B cell (primary cell): ENCODE measurements at regions not wholly inside any gene's neighbourhood (a gene's known extent, or its start where the extent isn't known, plus 50 kb on each side); places are given as distances from the start of the nearest gene placed in this dataset.

Source experiments
- ATAC-seq: fragments of 200-7000 bp; cut with Tn5 transposase; one replicate; pipeline ENCODE4 v1.10.0; 2021; ENCODE audit warnings: low read depth, mild to moderate bottlenecking, moderate number of reproducible peaks, moderate library complexity
- CTCF ChIA-PET: fragments of 350-600 bp; sonication (Branson Sonifier 250); formaldehyde crosslinking; loops from one replicate; lab custom pipeline; 2021; ENCODE audit warnings: antibody characterized with exemption, inconsistent platforms; lab: Charles Lee
- POLR2A ChIA-PET: fragments of 350-600 bp; sonication (Branson Sonifier 250); formaldehyde crosslinking; loops from one replicate; lab custom pipeline; 2021; ENCODE audit warnings: antibody characterized with exemption; lab: Charles Lee
- DNase-seq: peaks from one replicate; pipeline ENCODE4 v3.0.0; 2013
- H2AFZ ChIP-seq: 2 replicates; pipeline ENCODE4 v1.6.1; 2012; ENCODE audit warnings: mild to moderate bottlenecking, low read depth, low read length; ENCODE audit not compliant: insufficient read depth, poor library complexity, severe bottlenecking
- H3K27ac ChIP-seq, 2 donors: 1 replicate in 1 of 2; 2 replicates in 1 of 2; pipeline ENCODE4 v1.5.1; 2012 to 2013; ENCODE audit warnings: low read length in 2 of 2, mild to moderate bottlenecking in 2 of 2, moderate library complexity in 1 of 2
- H3K27me3 ChIP-seq, 4 experiments: fragments of 200-600 bp in 1 of 4; sonication (generic) in 1 of 4; replicated peaks in 1 of 4; 1 replicate in 2 of 4; 2 replicates in 2 of 4; pipeline versions ENCODE4 v1.6.1 to v1.7.0; 2013 to 2016; ENCODE audit warnings: low read length in 3 of 4, mild to moderate bottlenecking in 2 of 4, mixed read lengths in 1 of 4, moderate library complexity in 1 of 4; ENCODE audit not compliant: insufficient read depth in 4 of 4, control insufficient read depth in 3 of 4; ENCODE audit errors: control extremely low read depth in 1 of 4
- H3K36me3 ChIP-seq, 2 experiments: replicated peaks in 1 of 2; 1 replicate in 1 of 2; 2 replicates in 1 of 2; pipeline versions ENCODE4 v1.6.1 to v1.7.1; 2013; ENCODE audit warnings: low read length in 1 of 2; ENCODE audit not compliant: insufficient read depth in 2 of 2, control insufficient read depth in 1 of 2; ENCODE audit errors: control extremely low read depth in 1 of 2, extremely low read depth in 1 of 2
- H3K4me1 ChIP-seq, 2 donors: fragments of 200-600 bp in 1 of 2; sonication (generic) in 1 of 2; 1 replicate in 1 of 2; 2 replicates in 1 of 2; pipeline versions ENCODE4 v1.5.1 to v1.6.1; 2013 to 2017; ENCODE audit warnings: low read length in 2 of 2; ENCODE audit not compliant: control insufficient read depth in 2 of 2, insufficient read depth in 2 of 2
- H3K4me2 ChIP-seq: replicated peaks from 2 replicates; pipeline ENCODE3; 2012; ENCODE audit warnings: mild to moderate bottlenecking, low read depth, low read length; ENCODE audit not compliant: poor library complexity, severe bottlenecking
- H3K4me3 ChIP-seq, 5 experiments: fragments of 200-600 bp in 1 of 5; sonication (generic) in 1 of 5; 1 replicate in 3 of 5; 2 replicates in 2 of 5; pipeline versions ENCODE4 v1.5.1 to v1.7.0; 2011 to 2016; ENCODE audit warnings: low read length in 4 of 5, mild to moderate bottlenecking in 4 of 5, low read depth in 2 of 5, control low read depth in 1 of 5, moderate library complexity in 1 of 5; ENCODE audit not compliant: insufficient read depth in 1 of 5; ENCODE audit errors: control extremely low read depth in 1 of 5, extremely low read depth in 1 of 5
- H3K79me2 ChIP-seq: fragments of 200-600 bp; sonication (generic); one replicate; pipeline ENCODE4 v1.6.0; 2016; ENCODE audit warnings: low read length; ENCODE audit not compliant: control insufficient read depth, insufficient read depth
- H3K9ac ChIP-seq: fragments of 200-600 bp; sonication (generic); 2 replicates; pipeline ENCODE4 v1.6.1; 2017; ENCODE audit warnings: mild to moderate bottlenecking, low read length, moderate library complexity
- H3K9me3 ChIP-seq, 3 donors: one replicate each; pipeline versions ENCODE4 v1.6.1 to v1.7.1; 2013; ENCODE audit warnings: low read length in 2 of 3; ENCODE audit not compliant: control insufficient read depth in 2 of 3, insufficient read depth in 1 of 3; ENCODE audit errors: control extremely low read depth in 1 of 3
- H4K20me1 ChIP-seq: 2 replicates; pipeline ENCODE4 v1.6.0; 2012; ENCODE audit warnings: mild to moderate bottlenecking, low read length; ENCODE audit not compliant: insufficient read depth, control insufficient read depth, poor library complexity, severe bottlenecking
- H3K27ac Mint-ChIP-seq: one replicate; pipeline ENCODE4 v1.8.0; 2021; ENCODE audit warnings: mixed read lengths
- H3K27me3 Mint-ChIP-seq: one replicate; pipeline ENCODE4 v1.8.0; 2021; ENCODE audit warnings: mixed read lengths
- H3K4me1 Mint-ChIP-seq: one replicate; pipeline ENCODE4 v1.8.0; 2021; ENCODE audit warnings: mixed read lengths
- H3K4me3 Mint-ChIP-seq: one replicate; pipeline ENCODE4 v1.8.0; 2021; ENCODE audit warnings: mixed read lengths
- H3K9me3 Mint-ChIP-seq: one replicate; pipeline ENCODE4 v1.8.0; 2022; ENCODE audit warnings: mixed read lengths; ENCODE audit not compliant: insufficient read depth
- EZH2 ChIP-seq: IDR thresholded peaks from 2 replicates; pipeline ENCODE4 v1.6.1; 2012; ENCODE audit warnings: borderline replicate concordance, low read depth, mild to moderate bottlenecking, moderate library complexity, low read length; ENCODE audit not compliant: insufficient read depth, poor library complexity, severe bottlenecking
- WGBS: methylation state at CpG from one replicate; pipeline ENCODE4 v1.1.5; 2013; ENCODE audit warnings: missing lambda C conversion rate; ENCODE audit not compliant: insufficient coverage; 5-methylcytosine and 5-hydroxymethylcytosine counted together
- intact Hi-C: fragments of 100-400 bp; cut with micrococcal nuclease; formaldehyde crosslinking; loops from one replicate; pipeline ENCODE4 v1.10.0; 2022
- TF ChIP-seq, protein P1 (sequence below): fragments of 200-600 bp; IDR thresholded peaks from one replicate; pipeline ENCODE4 v1.8.0; 2022; ENCODE audit warnings: antibody characterized with exemption, mild to moderate bottlenecking

DNA sequence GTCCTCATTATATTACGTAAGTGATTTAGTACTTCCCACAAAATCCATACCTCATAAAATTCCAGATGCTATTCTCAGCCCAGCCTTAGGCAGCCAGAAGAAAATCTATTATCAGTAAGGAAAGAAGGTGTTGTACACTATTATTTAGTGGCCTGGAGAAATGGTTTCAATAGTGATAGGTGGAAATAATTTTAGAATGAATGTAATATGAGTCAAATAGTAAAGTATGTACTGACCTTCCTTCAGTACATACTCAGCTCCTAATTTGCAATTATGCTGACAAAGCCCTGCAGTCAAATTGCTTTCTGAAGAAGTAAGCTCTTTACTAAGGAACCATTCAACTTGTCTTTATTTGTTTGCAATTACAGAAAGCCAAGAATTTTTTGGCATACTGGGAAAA lies 409.2 kb downstream of the HTR1A start:
- Histone ChIP-seq H3K4me3 (no peak overlapping the region), H3K27ac (no peak overlapping the region), H4K20me1 (no peaks in the 10 kb centered on the region), H3K9me3 (no peaks in the 10 kb centered on the region), H3K4me1 (no peaks in the 10 kb centered on the region), H3K27me3 (no peaks in the 10 kb centered on the region), H3K9ac (no peak overlapping the region), H3K79me2 (no peaks in the 10 kb centered on the region), H2AFZ (no peak overlapping the region), H3K4me2 (no peak overlapping the region), H3K36me3 (no peaks in the 10 kb centered on the region)
- ATAC-seq: no peak
- Mint-ChIP-seq H3K9me3 (no peaks in the 10 kb centered on the region), H3K27me3 (no peaks in the 10 kb centered on the region), H3K27ac (no peak overlapping the region), H3K4me3 (no peak overlapping the region), H3K4me1 (no peaks in the 10 kb centered on the region)
- no CpG with 5 or more reads among the region's 1 CpG for WGBS
- TF ChIP-seq EZH2: no peak
- TF ChIP-seq, protein P1, sequence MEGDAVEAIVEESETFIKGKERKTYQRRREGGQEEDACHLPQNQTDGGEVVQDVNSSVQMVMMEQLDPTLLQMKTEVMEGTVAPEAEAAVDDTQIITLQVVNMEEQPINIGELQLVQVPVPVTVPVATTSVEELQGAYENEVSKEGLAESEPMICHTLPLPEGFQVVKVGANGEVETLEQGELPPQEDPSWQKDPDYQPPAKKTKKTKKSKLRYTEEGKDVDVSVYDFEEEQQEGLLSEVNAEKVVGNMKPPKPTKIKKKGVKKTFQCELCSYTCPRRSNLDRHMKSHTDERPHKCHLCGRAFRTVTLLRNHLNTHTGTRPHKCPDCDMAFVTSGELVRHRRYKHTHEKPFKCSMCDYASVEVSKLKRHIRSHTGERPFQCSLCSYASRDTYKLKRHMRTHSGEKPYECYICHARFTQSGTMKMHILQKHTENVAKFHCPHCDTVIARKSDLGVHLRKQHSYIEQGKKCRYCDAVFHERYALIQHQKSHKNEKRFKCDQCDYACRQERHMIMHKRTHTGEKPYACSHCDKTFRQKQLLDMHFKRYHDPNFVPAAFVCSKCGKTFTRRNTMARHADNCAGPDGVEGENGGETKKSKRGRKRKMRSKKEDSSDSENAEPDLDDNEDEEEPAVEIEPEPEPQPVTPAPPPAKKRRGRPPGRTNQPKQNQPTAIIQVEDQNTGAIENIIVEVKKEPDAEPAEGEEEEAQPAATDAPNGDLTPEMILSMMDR: no peak
- ChIA-PET POLR2A (no interaction called here), CTCF (no interaction called here)
- DNase-seq: no peak
- intact Hi-C loops: no loop called here

DNA sequence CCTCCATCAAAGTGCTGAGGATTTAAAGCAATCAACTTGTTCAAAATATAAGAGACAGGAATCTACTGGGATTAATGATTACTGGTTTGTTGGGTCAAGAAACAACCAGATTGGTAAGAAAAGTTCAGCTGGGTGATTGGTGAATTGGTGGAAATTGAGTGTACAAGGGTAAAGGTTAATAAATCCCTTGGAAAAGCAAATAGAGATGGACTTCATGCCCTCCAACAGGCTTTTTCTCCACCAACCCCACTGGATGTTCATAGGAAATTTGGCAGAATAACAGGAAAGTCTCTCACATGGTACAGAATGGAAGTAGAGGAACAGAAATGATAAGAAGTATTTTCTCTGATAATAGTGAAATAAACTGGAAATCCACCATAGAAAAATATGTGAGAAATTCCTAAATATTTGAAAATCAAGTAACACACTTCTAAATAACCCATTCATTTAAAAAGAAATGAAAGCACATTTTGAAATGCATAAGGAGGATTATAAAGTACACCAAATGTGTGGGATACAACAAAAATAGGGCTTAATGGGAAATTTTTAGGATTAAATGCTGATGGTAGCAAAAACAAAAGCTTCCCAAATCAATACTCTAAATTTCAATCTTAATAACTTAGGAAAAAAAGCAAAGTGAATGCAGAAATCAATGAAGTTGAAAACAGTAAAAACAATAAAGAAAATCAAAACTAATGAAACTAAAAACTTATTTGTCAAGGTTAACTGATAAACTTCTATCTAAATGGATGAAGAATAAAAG lies 426.2 kb downstream of the HTR1A start:
- DNase-seq: no peak
- Histone ChIP-seq H3K4me3 (no peak overlapping the region), H3K36me3 (no peaks in the 10 kb centered on the region), H3K79me2 (no peaks in the 10 kb centered on the region), H3K27me3 (no peaks in the 10 kb centered on the region), H4K20me1 (no peaks in the 10 kb centered on the region), H3K4me2 (no peak overlapping the region), H3K9me3 (no peaks in the 10 kb centered on the region), H3K27ac (no peak overlapping the region), H2AFZ (no peak overlapping the region), H3K9ac (no peak overlapping the region), H3K4me1 (no peaks in the 10 kb centered on the region)
- Mint-ChIP-seq H3K27ac (no peak overlapping the region), H3K4me1 (no peaks in the 10 kb centered on the region), H3K4me3 (no peak overlapping the region), H3K9me3 (no peaks in the 10 kb centered on the region), H3K27me3 (no peaks in the 10 kb centered on the region)
- TF ChIP-seq, protein P1: no peak
- TF ChIP-seq EZH2: no peak
- no peak for ATAC-seq
- ChIA-PET CTCF (no interaction called here), POLR2A (no interaction called here)
- intact Hi-C loops: no loop called here
